ENCODE measurements at regions not wholly inside any gene's neighbourhood (a gene's known extent, or its start where the extent isn't known, plus 50 kb on each side); places are given as distances from the start of the nearest gene placed in this dataset.

DNA sequence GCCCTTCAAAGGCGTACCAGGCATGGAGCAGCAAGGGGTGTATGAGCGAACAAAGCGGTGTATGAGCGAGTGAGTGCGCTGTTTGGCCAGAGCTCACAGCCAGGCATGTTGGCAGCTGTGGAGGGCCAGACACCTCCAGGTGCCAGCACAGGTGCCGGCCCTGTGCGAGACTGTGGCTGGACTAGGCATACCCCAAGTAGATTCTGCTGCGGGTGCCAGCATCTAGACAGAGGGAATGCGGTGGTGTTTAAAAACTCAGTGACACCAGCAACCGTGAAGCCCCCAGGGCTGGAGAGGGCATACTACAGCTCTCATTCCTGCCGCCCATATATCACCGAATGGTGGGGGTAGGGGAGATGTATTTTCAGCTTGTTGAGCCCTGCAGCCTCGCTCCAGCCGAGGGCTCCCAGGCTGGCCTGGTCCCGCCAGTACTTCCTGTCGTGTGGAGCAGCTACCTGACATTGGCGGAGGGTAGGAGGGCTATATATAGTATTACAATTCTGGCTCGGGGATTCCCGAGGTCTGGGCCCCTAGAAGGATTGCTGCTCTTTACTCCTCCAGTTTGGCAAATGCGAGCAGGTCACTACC, 1829.6 kb upstream of the NUDT12 start:
- Histone ChIP-seq H3K27me3 (ENCODE audit: control insufficient read depth, extremely low read depth, insufficient read depth, low read length) (no peaks in the 10 kb centered on the region), H3K79me2 (ENCODE audit: control insufficient read depth, insufficient read depth, low read length) (no peaks in the 10 kb centered on the region), H3K36me3 (ENCODE audit: control insufficient read depth in 2 of 2, extremely low read depth in 1 of 2, insufficient read depth in 2 of 2, low read length in 2 of 2) (no peaks in the 10 kb centered on the region), H3K9me3 (ENCODE audit: control insufficient read depth, low read depth, low read length) (peaks cover 2% of the 10 kb centered on the region), H3K4me3 (ENCODE audit: control insufficient read depth in 2 of 3, extremely low read depth in 1 of 3, insufficient read depth in 2 of 3, low read depth in 1 of 3, low read length in 3 of 3) (no peak overlapping the region), H3K4me1 (ENCODE audit: control insufficient read depth, extremely low read depth, insufficient read depth, low read length) (no peaks in the 10 kb centered on the region), H2AFZ (ENCODE audit: control insufficient read depth, low read length) (no peak overlapping the region), H3K9me1 (ENCODE audit: control insufficient read depth, extremely low read depth, insufficient read depth, low read length) (no peaks in the 10 kb centered on the region), H3K4me2 (ENCODE audit: control insufficient read depth, extremely low read depth, insufficient read depth, low read depth, low read length) (no peak overlapping the region), H3K9ac (ENCODE audit: control insufficient read depth, extremely low read depth, insufficient read depth, low read length) (no peak overlapping the region), H3K27ac (ENCODE audit: control insufficient read depth, insufficient read depth, low read length) (no peak overlapping the region), H4K20me1 (ENCODE audit: control insufficient read depth, extremely low read depth, insufficient read depth, low read length) (no peaks in the 10 kb centered on the region)
- dilution Hi-C loops (cut with MboI; ENCODE audit: extremely low pct_ligation_motif_present, low sequenced_read_pairs) = no loop called here
- TF ChIP-seq, protein P1, sequence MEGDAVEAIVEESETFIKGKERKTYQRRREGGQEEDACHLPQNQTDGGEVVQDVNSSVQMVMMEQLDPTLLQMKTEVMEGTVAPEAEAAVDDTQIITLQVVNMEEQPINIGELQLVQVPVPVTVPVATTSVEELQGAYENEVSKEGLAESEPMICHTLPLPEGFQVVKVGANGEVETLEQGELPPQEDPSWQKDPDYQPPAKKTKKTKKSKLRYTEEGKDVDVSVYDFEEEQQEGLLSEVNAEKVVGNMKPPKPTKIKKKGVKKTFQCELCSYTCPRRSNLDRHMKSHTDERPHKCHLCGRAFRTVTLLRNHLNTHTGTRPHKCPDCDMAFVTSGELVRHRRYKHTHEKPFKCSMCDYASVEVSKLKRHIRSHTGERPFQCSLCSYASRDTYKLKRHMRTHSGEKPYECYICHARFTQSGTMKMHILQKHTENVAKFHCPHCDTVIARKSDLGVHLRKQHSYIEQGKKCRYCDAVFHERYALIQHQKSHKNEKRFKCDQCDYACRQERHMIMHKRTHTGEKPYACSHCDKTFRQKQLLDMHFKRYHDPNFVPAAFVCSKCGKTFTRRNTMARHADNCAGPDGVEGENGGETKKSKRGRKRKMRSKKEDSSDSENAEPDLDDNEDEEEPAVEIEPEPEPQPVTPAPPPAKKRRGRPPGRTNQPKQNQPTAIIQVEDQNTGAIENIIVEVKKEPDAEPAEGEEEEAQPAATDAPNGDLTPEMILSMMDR (optimal IDR thresholded peaks at IDR 0.05 in 1 of 3, IDR thresholded peaks at IDR 0.05 in 1 of 3, conservative IDR thresholded peaks at IDR 0.05 in 1 of 3; ENCODE audit: extremely low read depth in 1 of 3, insufficient read depth in 2 of 3, low read length in 3 of 3) = no peak
- no peak for TF ChIP-seq EZH2 (IDR thresholded peaks at IDR 0.05; ENCODE audit: low read length)
- DNase-seq (ENCODE audit: low read depth, low spot score) (no peak), FAIRE-seq (no peak)

DNA sequence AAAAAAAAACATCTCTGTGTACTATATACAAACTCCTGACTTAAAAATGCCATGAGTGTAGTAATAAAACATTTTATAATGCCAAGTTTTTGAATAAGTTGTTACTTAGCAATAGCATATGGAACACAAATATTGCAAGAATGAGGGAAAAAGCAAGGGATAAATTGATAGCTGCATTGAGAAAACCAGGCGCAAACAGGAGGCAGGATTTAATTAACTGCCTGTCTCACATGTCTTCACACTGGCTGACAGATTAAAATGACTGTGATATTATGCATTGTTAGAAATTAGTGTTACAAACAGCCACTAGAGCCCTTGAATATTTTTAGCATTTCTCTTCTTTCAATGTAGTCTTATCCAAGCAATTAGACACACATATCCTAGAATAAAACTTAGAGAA, 1817.5 kb upstream of the NUDT12 start:
- H3K79me2 ChIP-seq (ENCODE audit: control insufficient read depth, insufficient read depth, low read length) = no peaks in the 10 kb centered on the region
- H3K4me1 ChIP-seq (ENCODE audit: control insufficient read depth, extremely low read depth, insufficient read depth, low read length) = no peaks in the 10 kb centered on the region
- FAIRE-seq = no peak
- no peaks in the 10 kb centered on the region for H4K20me1 ChIP-seq (ENCODE audit: control insufficient read depth, extremely low read depth, insufficient read depth, low read length)
- no peak overlapping the region for H3K4me3 ChIP-seq (ENCODE audit: control insufficient read depth in 2 of 3, extremely low read depth in 1 of 3, insufficient read depth in 2 of 3, low read depth in 1 of 3, low read length in 3 of 3)
- H3K27ac ChIP-seq (ENCODE audit: control insufficient read depth, insufficient read depth, low read length) = no peak overlapping the region
- dilution Hi-C loops (cut with MboI; ENCODE audit: extremely low pct_ligation_motif_present, low sequenced_read_pairs) = no loop called here
- no peak overlapping the region for H3K9ac ChIP-seq (ENCODE audit: control insufficient read depth, extremely low read depth, insufficient read depth, low read length)
- H3K4me2 ChIP-seq (ENCODE audit: control insufficient read depth, extremely low read depth, insufficient read depth, low read depth, low read length) = no peak overlapping the region
- H3K9me1 ChIP-seq (ENCODE audit: control insufficient read depth, extremely low read depth, insufficient read depth, low read length) = no peaks in the 10 kb centered on the region
- H3K9me3 ChIP-seq (ENCODE audit: control insufficient read depth, low read depth, low read length) = no peaks in the 10 kb centered on the region
- no peaks in the 10 kb centered on the region for H3K36me3 ChIP-seq (ENCODE audit: control insufficient read depth in 2 of 2, extremely low read depth in 1 of 2, insufficient read depth in 2 of 2, low read length in 2 of 2)
- H2AFZ ChIP-seq (ENCODE audit: control insufficient read depth, low read length) = no peak overlapping the region
- H3K27me3 ChIP-seq (ENCODE audit: control insufficient read depth, extremely low read depth, insufficient read depth, low read length) = no peaks in the 10 kb centered on the region
- DNase-seq (ENCODE audit: low read depth, low spot score) = no peak
- TF ChIP-seq, protein P1 (optimal IDR thresholded peaks at IDR 0.05 in 1 of 3, IDR thresholded peaks at IDR 0.05 in 1 of 3, conservative IDR thresholded peaks at IDR 0.05 in 1 of 3; ENCODE audit: extremely low read depth in 1 of 3, insufficient read depth in 2 of 3, low read length in 3 of 3) = no peak
- TF ChIP-seq EZH2 (IDR thresholded peaks at IDR 0.05; ENCODE audit: low read length) = no peak
